Muscle of leg (tissue), 3 donors: ENCODE measurements at regions not wholly inside any gene's neighbourhood (a gene's known extent, or its start where the extent isn't known, plus 50 kb on each side); places are given as distances from the start of the nearest gene placed in this dataset.

ENCODE experiments used
- DNase-seq: peaks from one replicate; pipeline ENCODE4 v3.0.0; 2013
- H3K27ac ChIP-seq: one replicate; pipeline ENCODE4 v1.5.1; 2013; ENCODE audit warnings: mild to moderate bottlenecking, low read length, control low read depth
- H3K27me3 ChIP-seq: one replicate; pipeline ENCODE4 v1.6.1; 2013; ENCODE audit warnings: low read length; ENCODE audit not compliant: control insufficient read depth, insufficient read depth
- H3K36me3 ChIP-seq: one replicate; pipeline ENCODE4 v1.6.1; 2013; ENCODE audit warnings: low read length; ENCODE audit not compliant: control insufficient read depth, insufficient read depth
- H3K4me1 ChIP-seq: one replicate; pipeline ENCODE4 v1.6.1; 2013; ENCODE audit warnings: low read length; ENCODE audit not compliant: control insufficient read depth, insufficient read depth
- H3K4me3 ChIP-seq: one replicate; pipeline ENCODE4 v1.5.1; 2013; ENCODE audit warnings: low read length, control low read depth
- H3K9me3 ChIP-seq: replicated peaks from 2 replicates; pipeline ENCODE4 v1.6.1; 2013; ENCODE audit warnings: low read depth, low read length; ENCODE audit not compliant: control insufficient read depth
- WGBS: methylation state at CpG from one replicate; pipeline ENCODE4 v1.1.5; 2013; ENCODE audit warnings: missing lambda C conversion rate; ENCODE audit not compliant: insufficient coverage; 5-methylcytosine and 5-hydroxymethylcytosine counted together

DNA sequence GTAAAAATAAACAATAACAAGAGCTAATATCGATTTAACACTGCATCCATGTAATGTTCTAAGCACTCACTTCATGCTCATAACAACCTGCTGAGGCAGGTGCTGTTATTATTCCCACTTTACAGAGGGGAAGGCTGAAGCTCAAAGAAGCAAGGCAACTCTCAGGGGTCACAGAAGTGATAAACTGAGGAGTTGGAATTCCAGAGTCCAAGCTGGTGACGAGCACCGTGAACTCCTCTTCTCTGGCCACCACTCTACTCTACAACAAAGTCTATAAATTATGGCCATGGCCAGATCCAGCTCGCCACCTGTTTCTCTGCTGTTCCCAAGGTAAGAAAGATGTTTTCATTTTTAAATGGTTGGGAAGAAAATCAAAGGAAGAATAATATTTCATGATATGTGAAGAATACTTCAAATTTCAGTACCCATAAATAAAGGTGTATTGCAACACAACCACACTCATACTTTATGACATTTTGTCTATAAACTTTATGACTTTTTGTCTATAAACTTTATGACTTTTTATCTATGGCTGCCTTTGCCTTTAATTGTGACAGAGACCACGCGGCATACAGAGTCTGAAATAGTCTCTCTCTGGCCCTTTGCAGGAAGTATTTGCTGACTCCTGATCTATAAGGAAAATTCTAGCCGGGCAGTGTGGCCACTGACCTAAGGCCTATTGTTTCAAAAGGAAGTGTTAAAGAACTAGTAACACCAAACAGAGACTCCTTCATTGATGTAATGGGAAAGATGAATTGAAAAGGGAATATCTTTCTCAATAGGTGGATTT, 113.2 kb upstream of the KCNG1 start:
- Histone ChIP-seq H3K27ac (no peak overlapping the region), H3K36me3 (no peaks in the 10 kb centered on the region), H3K9me3 (no peaks in the 10 kb centered on the region), H3K27me3 (peaks cover 2% of the 10 kb centered on the region), H3K4me3 (no peak overlapping the region), H3K4me1 (no peaks in the 10 kb centered on the region)
- peak; percentile 12 for DNase-seq
- WGBS: 60% methylated on average over 2 of the region's 7 CpGs

DNA sequence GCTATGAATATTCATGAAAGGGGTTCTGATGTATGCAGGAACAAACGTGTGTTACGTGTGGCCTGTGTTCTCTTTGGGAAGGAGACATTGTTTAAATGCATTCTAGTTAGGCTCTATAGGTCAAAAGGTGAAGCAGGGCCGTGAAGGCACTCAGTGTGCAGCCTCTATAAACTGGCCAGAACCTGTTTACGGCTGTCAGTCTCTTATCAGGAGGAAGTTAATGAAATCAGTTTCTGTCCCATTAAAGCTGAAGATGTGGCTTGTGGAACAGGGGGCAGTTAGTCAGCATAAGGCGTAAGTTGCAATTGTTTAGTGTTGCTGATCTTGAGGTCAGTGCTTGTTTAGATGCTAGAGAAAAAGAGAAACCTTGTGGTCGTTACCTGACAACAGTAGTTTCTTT, 111.5 kb upstream of the KCNG1 start:
- DNase-seq: no peak
- Histone ChIP-seq H3K36me3 (no peaks in the 10 kb centered on the region), H3K4me1 (no peaks in the 10 kb centered on the region), H3K9me3 (no peaks in the 10 kb centered on the region), H3K4me3 (no peak overlapping the region), H3K27ac (no peak overlapping the region), H3K27me3 (peaks cover 2% of the 10 kb centered on the region)
- WGBS: 58% methylated on average over 6 of the region's 6 CpGs

DNA sequence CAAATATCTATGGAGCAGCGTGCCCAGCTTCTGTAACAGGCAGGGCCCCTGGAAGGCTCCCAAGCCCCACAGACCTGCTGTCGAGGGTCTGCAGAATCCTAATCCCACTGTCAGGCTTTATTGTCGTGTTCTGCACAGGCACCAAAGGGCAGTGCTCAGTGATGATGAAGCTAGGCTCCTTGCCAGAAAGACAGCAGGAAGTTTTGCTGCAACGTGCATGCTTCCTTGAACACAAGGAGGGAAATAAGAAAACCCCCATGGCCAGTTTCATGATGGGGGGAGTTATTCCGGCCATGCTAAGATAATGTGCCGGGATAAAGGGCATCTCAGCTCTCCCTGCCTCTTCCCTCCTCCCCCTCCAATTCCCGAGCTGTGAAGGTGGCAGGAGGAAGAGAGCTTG, 109.4 kb upstream of the KCNG1 start:
- 22% methylated on average over 3 of the region's 7 CpGs for WGBS
- Histone ChIP-seq H3K4me3 (no peak overlapping the region), H3K9me3 (no peaks in the 10 kb centered on the region), H3K27me3 (no peaks in the 10 kb centered on the region), H3K27ac (no peak overlapping the region), H3K4me1 (no peaks in the 10 kb centered on the region), H3K36me3 (no peaks in the 10 kb centered on the region)
- DNase-seq: peak; percentile 15

DNA sequence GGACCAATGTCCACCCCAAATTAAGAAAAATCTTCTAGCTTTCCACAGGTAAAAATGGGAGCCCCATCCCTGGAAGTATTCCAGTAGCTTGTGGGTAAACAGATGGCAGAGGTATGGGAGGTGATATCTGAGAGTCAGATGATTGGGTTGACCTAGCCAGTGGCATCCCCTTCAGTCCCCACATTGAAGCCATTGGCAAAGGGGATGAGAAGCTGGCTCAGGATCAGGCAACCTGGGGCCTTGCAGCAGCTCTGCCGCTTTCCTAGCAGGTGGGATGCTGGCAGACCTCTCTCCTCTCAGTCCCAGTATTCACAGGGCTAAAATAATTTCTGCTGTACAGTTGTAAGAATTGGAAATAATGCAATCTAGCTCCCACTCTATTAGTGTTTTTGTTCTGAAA, 108.9 kb upstream of the KCNG1 start:
- no peak overlapping the region for H3K4me3 ChIP-seq
- no peaks in the 10 kb centered on the region for H3K36me3 ChIP-seq
- H3K27ac ChIP-seq: no peak overlapping the region

DNA sequence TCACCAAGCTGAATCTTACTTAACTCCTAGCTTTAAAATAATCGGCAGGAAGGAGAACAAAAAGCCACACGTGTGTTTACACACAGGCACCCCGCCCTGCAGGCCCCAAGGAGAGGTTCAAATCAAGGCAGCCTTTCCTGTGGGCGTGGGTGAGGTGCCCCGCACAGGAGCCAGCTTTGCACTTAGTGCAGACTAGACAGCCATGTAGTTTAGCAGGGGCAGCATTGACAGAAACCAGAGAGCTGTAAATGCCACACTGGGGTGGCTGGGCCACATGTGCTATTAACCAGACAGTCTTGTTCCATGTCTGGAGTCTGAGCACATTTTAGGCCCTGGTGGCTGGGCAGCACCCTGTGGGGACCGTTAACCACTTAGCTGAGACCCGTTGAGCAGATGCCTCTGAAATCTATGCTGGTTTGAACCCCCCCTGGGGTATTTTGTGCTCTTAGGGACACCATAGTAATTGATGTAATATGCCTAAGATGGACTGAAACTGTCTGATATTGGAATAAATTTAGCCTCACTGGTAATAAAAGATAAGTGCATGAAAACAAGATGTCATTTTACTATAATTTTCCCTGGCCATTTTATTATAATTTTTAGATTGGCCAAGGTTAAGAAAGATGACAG, 106.4 kb upstream of the KCNG1 start:
- no peak for DNase-seq
- Histone ChIP-seq H3K27me3 (peaks cover 2% of the 10 kb centered on the region), H3K9me3 (no peaks in the 10 kb centered on the region), H3K36me3 (no peaks in the 10 kb centered on the region), H3K4me3 (no peak overlapping the region), H3K27ac (no peak overlapping the region), H3K4me1 (no peaks in the 10 kb centered on the region)
- 35% methylated on average over 5 of the region's 7 CpGs for WGBS

More for the DNA sequence above, 108.9 kb upstream of the KCNG1 start:
- Histone ChIP-seq H3K27me3 (no peaks in the 10 kb centered on the region), H3K4me1 (no peaks in the 10 kb centered on the region), H3K9me3 (no peaks in the 10 kb centered on the region)
- DNase-seq: no peak
- WGBS: no CpG with 5 or more reads among the region's 1 CpG

DNA sequence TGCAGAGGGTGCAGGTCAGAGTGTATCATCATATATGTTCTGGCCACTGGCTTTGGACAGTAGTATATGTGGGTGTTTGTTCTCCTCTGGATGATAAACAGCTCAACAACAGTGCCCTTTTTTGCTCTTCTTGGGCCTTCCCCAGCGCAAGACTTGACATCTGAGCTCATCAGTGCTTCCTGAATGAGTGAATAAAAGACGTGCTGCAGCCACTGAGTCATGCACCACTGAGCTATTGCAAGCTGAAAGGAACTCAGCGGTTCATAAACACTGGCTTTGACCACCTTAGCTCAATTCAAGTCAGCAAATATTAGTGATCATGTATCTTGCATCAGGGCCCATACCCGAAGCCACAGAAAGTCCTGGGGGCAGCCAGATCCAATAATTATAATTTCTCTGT, 105.3 kb upstream of the KCNG1 start:
- DNase-seq: no peak
- H3K4me3 ChIP-seq: no peak overlapping the region
- no peaks in the 10 kb centered on the region for H3K9me3 ChIP-seq
- no peaks in the 10 kb centered on the region for H3K36me3 ChIP-seq
- H3K27me3 ChIP-seq: peaks cover 2% of the 10 kb centered on the region
- H3K4me1 ChIP-seq: no peaks in the 10 kb centered on the region
- no peak overlapping the region for H3K27ac ChIP-seq
- 43% methylated on average over 2 of the region's 4 CpGs for WGBS

DNA sequence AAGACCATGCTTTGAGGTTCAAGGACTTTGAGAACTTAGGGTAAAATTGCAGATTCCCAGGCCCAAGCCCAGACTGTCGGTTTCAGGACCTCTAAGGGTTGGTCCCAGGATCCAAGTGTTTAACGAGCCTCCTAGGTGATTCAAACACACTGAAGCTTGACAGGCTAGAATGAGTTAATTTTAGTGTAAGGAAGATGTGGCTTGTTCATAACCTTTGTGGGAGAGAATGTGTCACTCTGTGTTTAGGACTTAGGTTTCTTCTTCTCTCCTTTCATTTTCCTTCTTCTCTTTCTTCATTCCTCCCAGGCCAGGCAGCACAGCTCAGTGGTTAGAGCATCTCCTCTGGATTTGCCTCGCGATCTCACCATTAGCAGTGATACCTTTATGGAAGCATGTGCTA, 104.8 kb upstream of the KCNG1 start:
- Histone ChIP-seq H3K4me3 (no peak overlapping the region), H3K27me3 (peaks cover 2% of the 10 kb centered on the region), H3K27ac (no peak overlapping the region), H3K36me3 (no peaks in the 10 kb centered on the region), H3K9me3 (no peaks in the 10 kb centered on the region), H3K4me1 (no peaks in the 10 kb centered on the region)
- DNase-seq: no peak
- WGBS: 57% methylated on average over 1 of the region's 4 CpGs

DNA sequence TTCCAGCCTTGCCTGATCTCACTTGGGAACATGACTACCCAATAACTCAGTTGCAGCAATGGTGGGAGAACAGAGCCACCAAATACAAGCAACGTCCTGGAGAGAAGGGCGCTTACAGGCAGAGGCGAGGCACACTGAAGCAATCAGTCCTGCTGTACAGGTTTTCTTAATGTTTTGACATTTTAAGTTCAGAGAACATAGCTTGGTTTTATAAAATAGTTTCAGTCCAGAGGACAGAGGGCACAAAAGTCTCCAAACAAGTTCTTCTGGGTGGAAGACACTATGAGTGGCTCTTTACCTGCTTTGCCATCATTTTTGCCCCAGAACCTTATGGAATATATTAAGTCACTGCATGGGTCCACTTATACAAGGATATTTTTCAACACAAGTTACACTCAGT, 103.4 kb upstream of the KCNG1 start:
- no peaks in the 10 kb centered on the region for H3K4me1 ChIP-seq
- H3K36me3 ChIP-seq: no peaks in the 10 kb centered on the region
- no peaks in the 10 kb centered on the region for H3K9me3 ChIP-seq
- DNase-seq: no peak
- H3K4me3 ChIP-seq: no peak overlapping the region
- no peak overlapping the region for H3K27ac ChIP-seq
- WGBS: 79% methylated on average over 3 of the region's 3 CpGs
- H3K27me3 ChIP-seq: peaks cover 8% of the 10 kb centered on the region

DNA sequence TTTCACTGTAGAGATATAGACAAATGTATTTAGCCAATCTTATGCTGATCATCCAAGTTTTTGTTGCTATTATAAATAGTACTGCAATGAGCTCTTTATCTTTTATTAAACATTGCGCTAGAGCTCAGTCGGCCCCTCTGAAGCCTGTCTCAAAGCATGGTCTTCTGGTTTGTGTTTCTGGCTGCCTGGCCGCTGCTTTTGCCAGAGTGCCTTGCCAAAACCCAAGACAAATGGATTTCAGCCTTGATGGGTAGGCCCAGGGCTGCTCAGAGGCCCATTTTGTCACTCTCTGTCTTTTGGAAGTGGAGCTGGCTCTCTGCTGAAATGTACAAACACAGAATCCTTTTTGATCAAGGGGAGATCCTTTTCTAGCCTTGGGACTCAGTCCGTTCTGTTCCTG, 102.9 kb upstream of the KCNG1 start:
- no peaks in the 10 kb centered on the region for H3K9me3 ChIP-seq
- DNase-seq: no peak
- H3K27ac ChIP-seq: no peak overlapping the region

DNA sequence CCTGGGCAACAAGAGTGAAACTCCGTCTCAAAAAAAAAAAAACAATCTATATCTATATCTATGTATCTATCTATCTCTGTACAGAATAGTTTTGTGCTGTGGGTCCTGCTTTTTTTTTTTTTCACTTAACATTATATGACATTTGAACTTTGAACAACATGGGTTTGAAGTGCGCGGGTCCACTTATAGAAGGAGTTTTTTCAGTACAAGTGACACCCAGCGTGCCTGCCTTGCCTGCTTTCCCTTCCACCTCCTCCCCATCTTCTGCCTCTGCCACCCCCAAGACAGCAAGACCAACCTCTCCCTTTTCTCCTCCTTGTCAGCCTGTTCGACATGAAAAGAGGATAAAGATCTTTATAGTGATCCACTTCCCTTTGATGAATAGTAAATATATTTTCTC, 102.2 kb upstream of the KCNG1 start:
- DNase-seq: no peak
- no peak overlapping the region for H3K27ac ChIP-seq
- no peaks in the 10 kb centered on the region for H3K36me3 ChIP-seq
- WGBS: no CpG with 5 or more reads among the region's 5 CpGs
- H3K4me1 ChIP-seq: no peaks in the 10 kb centered on the region
- no peaks in the 10 kb centered on the region for H3K9me3 ChIP-seq
- H3K27me3 ChIP-seq: peaks cover 14% of the 10 kb centered on the region
- no peak overlapping the region for H3K4me3 ChIP-seq

More for the DNA sequence above, 102.9 kb upstream of the KCNG1 start:
- no peaks in the 10 kb centered on the region for H3K4me1 ChIP-seq
- no peak overlapping the region for H3K4me3 ChIP-seq
- H3K36me3 ChIP-seq: no peaks in the 10 kb centered on the region
- WGBS: 54% methylated on average over 4 of the region's 4 CpGs
- peaks cover 10% of the 10 kb centered on the region for H3K27me3 ChIP-seq
